DOHH2 (cell line): ENCODE measurements at regions not wholly inside any gene's neighbourhood (a gene's known extent, or its start where the extent isn't known, plus 50 kb on each side); places are given as distances from the start of the nearest gene placed in this dataset.
"Not testable (repeated sequence)": the region's sequence is repeated elsewhere in the genome, so short reads cannot be mapped to it uniquely, and the experiment has no call there.

Experiments used
- H3F3A ChIP-seq: fragments of 200-600 bp; sonication (generic), shearing (Covaris generic); 2 replicates; pipeline ENCODE4 v1.6.0; 2016; ENCODE audit warnings: antibody characterized with exemption, mild to moderate bottlenecking; ENCODE audit not compliant: control insufficient read depth, insufficient read depth
- H3K27ac ChIP-seq: fragments of 200-600 bp; sonication (generic); 2 replicates; pipeline ENCODE4 v1.5.1; 2014; ENCODE audit warnings: low read depth, mild to moderate bottlenecking, low read length, moderate library complexity
- H3K27me3 ChIP-seq: fragments of 200-600 bp; sonication (generic); 2 replicates; pipeline ENCODE4 v1.6.1; 2014; ENCODE audit warnings: mild to moderate bottlenecking, low read length, mixed read lengths; ENCODE audit not compliant: control insufficient read depth
- H3K36me3 ChIP-seq: fragments of 200-600 bp; sonication (generic); 2 replicates; pipeline ENCODE4 v1.6.1; 2014; ENCODE audit warnings: mild to moderate bottlenecking, low read length, moderate library complexity, mixed read lengths; ENCODE audit not compliant: control insufficient read depth
- H3K4me1 ChIP-seq: fragments of 200-600 bp; sonication (generic); 2 replicates; pipeline ENCODE4 v1.6.1; 2014; ENCODE audit warnings: mild to moderate bottlenecking, low read length, mixed read lengths; ENCODE audit not compliant: control insufficient read depth
- H3K4me2 ChIP-seq: fragments of 200-600 bp; sonication (generic); 2 replicates; pipeline ENCODE4 v1.6.0; 2014; ENCODE audit warnings: mild to moderate bottlenecking, low read length, moderate library complexity
- H3K4me3 ChIP-seq: fragments of 200-600 bp; sonication (generic); 2 replicates; pipeline ENCODE4 v1.5.1; 2014; ENCODE audit warnings: mild to moderate bottlenecking, low read length, mixed read lengths
- H3K79me2 ChIP-seq: fragments of 200-600 bp; sonication (generic); 2 replicates; pipeline ENCODE4 v1.6.1; 2014; ENCODE audit warnings: mild to moderate bottlenecking, low read length, mixed read lengths; ENCODE audit not compliant: control insufficient read depth
- H3K9me2 ChIP-seq: fragments of 200-600 bp; sonication (generic); replicated peaks from 2 replicates; pipeline ENCODE4 v1.6.1; 2014; ENCODE audit warnings: mild to moderate bottlenecking, low read length, mixed read lengths; ENCODE audit not compliant: control insufficient read depth
- H3K9me3 ChIP-seq: fragments of 200-600 bp; sonication (generic); 2 replicates; pipeline ENCODE4 v1.6.1; 2014; ENCODE audit warnings: antibody characterized with exemption, low read length, mixed read lengths; ENCODE audit not compliant: control insufficient read depth, insufficient read depth
- H4K20me1 ChIP-seq: fragments of 200-600 bp; sonication (generic); 2 replicates; pipeline ENCODE4 v1.6.0; 2014; ENCODE audit warnings: low read depth, mild to moderate bottlenecking, antibody characterized with exemption, low read length, moderate library complexity; ENCODE audit not compliant: control insufficient read depth, insufficient read depth
- EZH2phosphoT487 ChIP-seq: fragments of 200-600 bp; sonication (generic); IDR thresholded peaks from 2 replicates; pipeline ENCODE4 v1.6.1; 2017; ENCODE audit warnings: borderline replicate concordance, mild to moderate bottlenecking, antibody characterized with exemption, low read length, moderate library complexity, mixed read lengths
- TF ChIP-seq, protein P1 (sequence below): fragments of 200-600 bp; sonication (generic); IDR thresholded peaks from one replicate; pipeline ENCODE4 v1.5.1; 2014; ENCODE audit warnings: antibody characterized with exemption, mild to moderate bottlenecking, low read depth, low read length; ENCODE audit not compliant: poor library complexity, severe bottlenecking

DNA sequence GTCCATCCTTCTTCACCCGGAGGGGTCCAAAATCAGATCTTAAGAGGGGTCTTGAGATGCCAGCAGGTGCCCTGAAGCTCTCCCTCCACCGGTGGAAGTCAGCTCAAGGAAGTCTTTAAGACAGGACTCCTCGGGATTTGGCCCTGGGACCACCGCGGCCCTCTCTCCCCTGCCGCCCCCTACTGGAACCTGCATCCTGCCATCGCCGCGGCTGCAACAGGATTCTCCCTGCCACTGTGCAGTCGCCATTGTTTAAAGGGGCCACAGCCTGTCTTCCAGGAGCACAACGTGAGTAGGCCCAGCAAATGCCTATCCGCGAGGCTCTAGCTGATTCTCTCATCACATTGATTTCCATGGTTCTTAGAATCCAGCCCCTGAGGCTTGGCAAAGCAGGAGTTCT is 324.3 kb downstream of the ZNF716 start:
- H3K4me1 ChIP-seq, result no peaks in the 10 kb centered on the region
- no peaks in the 10 kb centered on the region for H3F3A ChIP-seq
- peaks cover 70% of the 10 kb centered on the region for H3K9me3 ChIP-seq
- no peak overlapping the region for H3K4me2 ChIP-seq
- no peak for TF ChIP-seq EZH2phosphoT487
- TF ChIP-seq, protein P1, sequence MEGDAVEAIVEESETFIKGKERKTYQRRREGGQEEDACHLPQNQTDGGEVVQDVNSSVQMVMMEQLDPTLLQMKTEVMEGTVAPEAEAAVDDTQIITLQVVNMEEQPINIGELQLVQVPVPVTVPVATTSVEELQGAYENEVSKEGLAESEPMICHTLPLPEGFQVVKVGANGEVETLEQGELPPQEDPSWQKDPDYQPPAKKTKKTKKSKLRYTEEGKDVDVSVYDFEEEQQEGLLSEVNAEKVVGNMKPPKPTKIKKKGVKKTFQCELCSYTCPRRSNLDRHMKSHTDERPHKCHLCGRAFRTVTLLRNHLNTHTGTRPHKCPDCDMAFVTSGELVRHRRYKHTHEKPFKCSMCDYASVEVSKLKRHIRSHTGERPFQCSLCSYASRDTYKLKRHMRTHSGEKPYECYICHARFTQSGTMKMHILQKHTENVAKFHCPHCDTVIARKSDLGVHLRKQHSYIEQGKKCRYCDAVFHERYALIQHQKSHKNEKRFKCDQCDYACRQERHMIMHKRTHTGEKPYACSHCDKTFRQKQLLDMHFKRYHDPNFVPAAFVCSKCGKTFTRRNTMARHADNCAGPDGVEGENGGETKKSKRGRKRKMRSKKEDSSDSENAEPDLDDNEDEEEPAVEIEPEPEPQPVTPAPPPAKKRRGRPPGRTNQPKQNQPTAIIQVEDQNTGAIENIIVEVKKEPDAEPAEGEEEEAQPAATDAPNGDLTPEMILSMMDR, result no peak
- H3K27me3 ChIP-seq, result no peaks in the 10 kb centered on the region
- no peaks in the 10 kb centered on the region for H3K79me2 ChIP-seq
- no peak overlapping the region for H3K27ac ChIP-seq
- H3K4me3 ChIP-seq, result no peak overlapping the region
- H4K20me1 ChIP-seq, result no peaks in the 10 kb centered on the region
- no peaks in the 10 kb centered on the region for H3K9me2 ChIP-seq
- no peaks in the 10 kb centered on the region for H3K36me3 ChIP-seq

DNA sequence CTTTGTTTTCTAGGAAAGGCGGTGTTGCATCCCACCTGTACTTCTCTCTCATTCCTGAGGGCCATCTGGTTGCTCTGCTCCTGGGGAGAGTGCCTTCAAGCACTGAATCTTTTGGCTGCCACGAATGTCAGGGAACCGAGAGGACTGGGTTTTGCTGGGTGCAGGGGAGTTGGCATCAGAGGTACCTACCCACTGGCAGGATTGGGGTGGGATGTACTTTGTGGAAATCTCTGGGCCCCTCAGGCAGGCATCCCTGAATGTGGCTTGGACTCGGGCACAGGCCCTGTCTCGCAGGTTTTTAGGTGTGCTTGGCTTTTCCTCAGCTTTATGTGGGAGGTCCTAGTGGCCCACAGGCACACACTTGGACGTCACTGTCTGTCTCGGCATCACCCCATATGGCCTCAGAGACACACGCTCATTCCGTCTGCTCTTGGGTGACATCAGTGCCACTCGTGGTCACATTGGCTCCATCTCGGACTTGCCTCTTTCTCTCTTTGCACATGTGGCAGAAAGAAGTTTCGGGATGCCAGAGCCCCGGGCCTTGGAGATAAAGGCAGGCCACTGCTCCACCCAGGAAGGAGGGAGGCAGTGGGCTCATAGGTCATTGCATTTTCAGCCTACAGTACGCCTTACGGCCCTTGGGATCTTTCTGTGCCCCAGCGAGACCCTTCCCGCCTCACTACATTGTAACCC is 325.6 kb downstream of the ZNF716 start:
- no peaks in the 10 kb centered on the region for H3K9me2 ChIP-seq
- no peaks in the 10 kb centered on the region for H3F3A ChIP-seq
- H3K27me3 ChIP-seq, result no peaks in the 10 kb centered on the region
- H3K4me2 ChIP-seq, result no peak overlapping the region
- H3K79me2 ChIP-seq, result no peaks in the 10 kb centered on the region
- H3K36me3 ChIP-seq, result no peaks in the 10 kb centered on the region
- no peak for TF ChIP-seq EZH2phosphoT487
- TF ChIP-seq, protein P1, result no peak
- no peaks in the 10 kb centered on the region for H3K4me1 ChIP-seq
- H3K9me3 ChIP-seq, result peaks cover 66% of the 10 kb centered on the region
- H3K27ac ChIP-seq, result no peak overlapping the region
- no peak overlapping the region for H3K4me3 ChIP-seq
- no peaks in the 10 kb centered on the region for H4K20me1 ChIP-seq

DNA sequence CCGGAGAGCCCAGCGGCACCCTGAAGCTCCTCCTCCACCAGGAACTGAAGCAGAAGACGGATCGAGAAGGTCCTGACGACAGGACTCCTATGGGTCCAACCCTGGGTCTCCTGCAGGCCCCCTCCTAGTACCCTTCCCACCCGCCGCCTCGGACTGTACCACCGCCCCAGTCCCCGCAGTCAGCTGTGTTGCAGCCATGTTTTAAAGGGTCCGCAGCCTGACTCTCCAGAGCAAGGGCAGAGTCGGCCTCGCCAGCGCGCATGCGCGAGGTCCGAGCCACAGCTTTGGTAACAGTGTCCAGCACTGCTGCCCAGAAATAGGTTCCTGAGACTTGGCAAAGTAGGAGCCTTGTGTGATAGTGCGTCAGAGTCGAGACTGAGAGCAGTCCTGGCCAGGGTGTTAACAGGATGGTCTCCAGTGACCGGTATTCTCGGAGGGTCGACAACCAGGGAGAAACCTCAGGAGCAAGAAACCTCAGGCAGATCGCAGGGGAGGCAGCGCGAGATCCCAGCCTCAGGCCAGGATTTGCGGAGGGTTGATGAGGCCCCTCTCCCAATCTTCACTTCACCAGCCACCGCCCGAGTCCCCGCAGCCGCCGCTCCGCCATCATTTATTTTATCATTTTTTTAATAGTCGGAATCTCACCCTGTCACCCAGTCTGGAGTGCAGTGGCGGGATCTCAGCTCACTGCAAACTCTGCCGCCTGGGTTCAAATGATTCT is 326.3 kb downstream of the ZNF716 start:
- H4K20me1 ChIP-seq, H3K27ac ChIP-seq, H3K9me2 ChIP-seq, H3K4me3 ChIP-seq, H3K36me3 ChIP-seq, H3K4me1 ChIP-seq, H3K79me2 ChIP-seq, H3K4me2 ChIP-seq, H3F3A ChIP-seq, H3K27me3 ChIP-seq: not testable (repeated sequence)
- peaks cover 59% of the 10 kb centered on the region for H3K9me3 ChIP-seq

DNA sequence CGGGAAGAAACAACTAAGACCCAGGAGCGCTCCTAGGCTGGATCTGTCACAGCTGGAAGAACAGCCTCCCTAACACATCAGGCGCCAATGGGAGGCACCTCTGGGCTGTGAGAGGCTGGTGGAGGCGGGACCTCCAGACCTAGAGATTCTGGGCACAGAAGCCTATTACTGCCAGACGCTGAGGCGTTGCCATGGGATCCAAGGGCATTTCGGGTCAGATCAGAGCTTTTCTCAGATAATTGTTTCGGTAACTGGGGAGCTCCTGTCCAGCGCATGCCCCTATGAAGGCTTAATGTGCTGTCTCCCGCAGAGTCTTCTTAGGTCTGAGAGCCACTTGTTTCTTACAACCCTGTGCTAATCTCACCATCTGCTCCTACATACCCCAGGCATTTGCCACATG is 339.2 kb downstream of the ZNF716 start:
- Histone ChIP-seq H3K9me3 (no peaks in the 10 kb centered on the region), H4K20me1 (no peaks in the 10 kb centered on the region)

More for the DNA sequence above, 339.2 kb downstream of the ZNF716 start:
- TF ChIP-seq EZH2phosphoT487, result no peak
- TF ChIP-seq, protein P1, result no peak
- H3K9me2 ChIP-seq, result no peaks in the 10 kb centered on the region
- no peaks in the 10 kb centered on the region for H3F3A ChIP-seq
- H3K79me2 ChIP-seq, result no peaks in the 10 kb centered on the region
- H3K4me1 ChIP-seq, result no peaks in the 10 kb centered on the region
- H3K36me3 ChIP-seq, result no peaks in the 10 kb centered on the region
- no peaks in the 10 kb centered on the region for H3K27me3 ChIP-seq
- H3K4me3 ChIP-seq, result no peak overlapping the region
- H3K4me2 ChIP-seq, result no peak overlapping the region
- H3K27ac ChIP-seq, result no peak overlapping the region
